Panc1 (cell line): ENCODE measurements at regions not wholly inside any gene's neighbourhood (a gene's known extent, or its start where the extent isn't known, plus 50 kb on each side); places are given as distances from the start of the nearest gene placed in this dataset.

Experiments
- ATAC-seq: fragments of 200-7000 bp; cut with Tn5 transposase; 2 replicates; pipeline ENCODE4 v1.9.1; 2020; ENCODE audit warnings: mild to moderate bottlenecking, moderate library complexity
- BruUV-seq: library from RNA; stranded (reverse); fragments of 400-500 nt; replicated peaks from 2 replicates; lab custom pipeline; 2021; lab: Mats Ljungman, UMichigan
- CTCF ChIA-PET: fragments of 300-600 bp; sonication (Branson Sonifier 250); formaldehyde crosslinking; loops from one replicate; lab custom pipeline; 2022; ENCODE audit warnings: antibody characterized with exemption; lab: Charles Lee
- POLR2A ChIA-PET: fragments of 300-600 bp; sonication (Branson Sonifier 250); formaldehyde crosslinking; loops from one replicate; lab custom pipeline; 2022; ENCODE audit warnings: antibody characterized with exemption; lab: Charles Lee
- DNase-seq: peaks from one replicate; pipeline ENCODE4 v3.0.0-alpha.2; 2010; ENCODE audit warnings: low read depth, low spot score
- H3K27ac ChIP-seq: 2 replicates; pipeline ENCODE4 v1.5.1; 2011; ENCODE audit warnings: mild to moderate bottlenecking, low read length, inconsistent platforms
- H3K27me3 ChIP-seq: fragments of 200-500 bp; sonication (Bioruptor generic); 2 replicates; pipeline ENCODE4 v1.6.0; 2014; ENCODE audit warnings: low read length, inconsistent platforms; ENCODE audit not compliant: control insufficient read depth, insufficient read depth
- H3K36me3 ChIP-seq: fragments of 200-500 bp; sonication (Bioruptor generic); 2 replicates; pipeline ENCODE4 v1.5.1; 2014; ENCODE audit warnings: inconsistent platforms, mild to moderate bottlenecking, low read length, moderate library complexity; ENCODE audit not compliant: control insufficient read depth, insufficient read depth
- H3K4me1 ChIP-seq: 2 replicates; pipeline ENCODE4 v1.5.1; 2011; ENCODE audit warnings: inconsistent platforms, mild to moderate bottlenecking, low read length, moderate library complexity; ENCODE audit not compliant: control insufficient read depth, insufficient read depth
- H3K4me3 ChIP-seq, 2 experiments: 2 replicates each; pipeline ENCODE4 v1.5.1; 2011 to 2012; ENCODE audit warnings: low read depth in 2 of 2, low read length in 2 of 2, mild to moderate bottlenecking in 2 of 2, inconsistent platforms in 1 of 2, moderate library complexity in 1 of 2
- H3K9me3 ChIP-seq: fragments of 200-500 bp; sonication (Bioruptor generic); 2 replicates; pipeline ENCODE4 v1.5.1; 2014; ENCODE audit warnings: low read depth, mild to moderate bottlenecking, inconsistent platforms, low read length, moderate library complexity; ENCODE audit not compliant: control insufficient read depth, insufficient read depth
- POLR2AphosphoS5 ChIP-seq: IDR thresholded peaks from 2 replicates; pipeline ENCODE4 v1.6.1; 2012; ENCODE audit warnings: mild to moderate bottlenecking, low read depth, low read length, moderate library complexity
- SIN3A ChIP-seq: IDR thresholded peaks from 2 replicates; pipeline ENCODE4 v1.6.1; 2012; ENCODE audit warnings: low read depth, mild to moderate bottlenecking, low read length, moderate library complexity, borderline replicate concordance; ENCODE audit not compliant: insufficient read depth
- TCF7L2 ChIP-seq: IDR thresholded peaks from 2 replicates; pipeline ENCODE4 v1.6.1; 2011; ENCODE audit warnings: mild to moderate bottlenecking, low read depth, low read length, inconsistent platforms
- in situ Hi-C: cut with HindIII; loops from 2 replicates; pipeline ENCODE4 v1.10.0; 2016; ENCODE audit warnings: low sequenced_read_pairs, low pct_unique_long_range_greater_than_20kb
- intact Hi-C: fragments of 100-400 bp; cut with micrococcal nuclease; formaldehyde crosslinking; loops from one replicate; pipeline ENCODE4 v1.10.0; 2022; ENCODE audit not compliant: unreplicated experiment
- TF ChIP-seq, protein P1 (sequence below): fragments of 450-650 bp; IDR thresholded peaks from 2 replicates; pipeline ENCODE4 v1.5.1; 2017; ENCODE audit warnings: mild to moderate bottlenecking
- TF ChIP-seq, protein P2 (sequence below), 2 experiments: IDR thresholded peaks; 2 replicates each; pipeline ENCODE4 v1.6.1; 2011 to 2012; ENCODE audit warnings: low read depth in 2 of 2, control low read depth in 1 of 2, low read length in 1 of 2, mild to moderate bottlenecking in 1 of 2, moderate library complexity in 1 of 2; ENCODE audit not compliant: insufficient read depth in 1 of 2

- H3K36me3 ChIP-seq, result no peaks in the 10 kb centered on the region
- H3K4me1 ChIP-seq, result 0 out of 2 replicates have a peak, but pooled peaks cover 7% of the 10 kb centered on the region
- ATAC-seq, result peak; percentile 90
- H3K27ac ChIP-seq, result peak overlapping the region; percentile 82
- POLR2A ChIA-PET, result no interaction called here
- peak; percentile 17 for DNase-seq
- in situ Hi-C loops, result no loop called here
- TF ChIP-seq, protein P1, sequence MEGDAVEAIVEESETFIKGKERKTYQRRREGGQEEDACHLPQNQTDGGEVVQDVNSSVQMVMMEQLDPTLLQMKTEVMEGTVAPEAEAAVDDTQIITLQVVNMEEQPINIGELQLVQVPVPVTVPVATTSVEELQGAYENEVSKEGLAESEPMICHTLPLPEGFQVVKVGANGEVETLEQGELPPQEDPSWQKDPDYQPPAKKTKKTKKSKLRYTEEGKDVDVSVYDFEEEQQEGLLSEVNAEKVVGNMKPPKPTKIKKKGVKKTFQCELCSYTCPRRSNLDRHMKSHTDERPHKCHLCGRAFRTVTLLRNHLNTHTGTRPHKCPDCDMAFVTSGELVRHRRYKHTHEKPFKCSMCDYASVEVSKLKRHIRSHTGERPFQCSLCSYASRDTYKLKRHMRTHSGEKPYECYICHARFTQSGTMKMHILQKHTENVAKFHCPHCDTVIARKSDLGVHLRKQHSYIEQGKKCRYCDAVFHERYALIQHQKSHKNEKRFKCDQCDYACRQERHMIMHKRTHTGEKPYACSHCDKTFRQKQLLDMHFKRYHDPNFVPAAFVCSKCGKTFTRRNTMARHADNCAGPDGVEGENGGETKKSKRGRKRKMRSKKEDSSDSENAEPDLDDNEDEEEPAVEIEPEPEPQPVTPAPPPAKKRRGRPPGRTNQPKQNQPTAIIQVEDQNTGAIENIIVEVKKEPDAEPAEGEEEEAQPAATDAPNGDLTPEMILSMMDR, result no peak
- TF ChIP-seq SIN3A (no peak), TCF7L2 (no peak), POLR2AphosphoS5 (peak; percentile 55; the same call in 1 of the 2 replicates)
- TF ChIP-seq, protein P2, sequence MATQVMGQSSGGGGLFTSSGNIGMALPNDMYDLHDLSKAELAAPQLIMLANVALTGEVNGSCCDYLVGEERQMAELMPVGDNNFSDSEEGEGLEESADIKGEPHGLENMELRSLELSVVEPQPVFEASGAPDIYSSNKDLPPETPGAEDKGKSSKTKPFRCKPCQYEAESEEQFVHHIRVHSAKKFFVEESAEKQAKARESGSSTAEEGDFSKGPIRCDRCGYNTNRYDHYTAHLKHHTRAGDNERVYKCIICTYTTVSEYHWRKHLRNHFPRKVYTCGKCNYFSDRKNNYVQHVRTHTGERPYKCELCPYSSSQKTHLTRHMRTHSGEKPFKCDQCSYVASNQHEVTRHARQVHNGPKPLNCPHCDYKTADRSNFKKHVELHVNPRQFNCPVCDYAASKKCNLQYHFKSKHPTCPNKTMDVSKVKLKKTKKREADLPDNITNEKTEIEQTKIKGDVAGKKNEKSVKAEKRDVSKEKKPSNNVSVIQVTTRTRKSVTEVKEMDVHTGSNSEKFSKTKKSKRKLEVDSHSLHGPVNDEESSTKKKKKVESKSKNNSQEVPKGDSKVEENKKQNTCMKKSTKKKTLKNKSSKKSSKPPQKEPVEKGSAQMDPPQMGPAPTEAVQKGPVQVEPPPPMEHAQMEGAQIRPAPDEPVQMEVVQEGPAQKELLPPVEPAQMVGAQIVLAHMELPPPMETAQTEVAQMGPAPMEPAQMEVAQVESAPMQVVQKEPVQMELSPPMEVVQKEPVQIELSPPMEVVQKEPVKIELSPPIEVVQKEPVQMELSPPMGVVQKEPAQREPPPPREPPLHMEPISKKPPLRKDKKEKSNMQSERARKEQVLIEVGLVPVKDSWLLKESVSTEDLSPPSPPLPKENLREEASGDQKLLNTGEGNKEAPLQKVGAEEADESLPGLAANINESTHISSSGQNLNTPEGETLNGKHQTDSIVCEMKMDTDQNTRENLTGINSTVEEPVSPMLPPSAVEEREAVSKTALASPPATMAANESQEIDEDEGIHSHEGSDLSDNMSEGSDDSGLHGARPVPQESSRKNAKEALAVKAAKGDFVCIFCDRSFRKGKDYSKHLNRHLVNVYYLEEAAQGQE (IDR thresholded peaks at IDR 0.05; ENCODE audit: insufficient read depth in 1 of 2, low read depth in 2 of 2, low read length in 1 of 2), result no peak
- BruUV-seq, result no TSS peak
- CTCF ChIA-PET, result no interaction called here
- intact Hi-C loops, result no loop called here
- H3K4me3 ChIP-seq, result peak overlapping the region; percentile 68 to 77
- H3K9me3 ChIP-seq, result no peaks in the 10 kb centered on the region
- H3K27me3 ChIP-seq, result no peaks in the 10 kb centered on the region
These were observed 162.9 kb downstream of the ZNF33B start for GRCh38 chr10:42475168-42476098.

- no peak for ATAC-seq
- CTCF ChIA-PET, result no interaction called here
- Histone ChIP-seq H3K4me1 (no peaks in the 10 kb centered on the region), H3K9me3 (no peaks in the 10 kb centered on the region), H3K27ac (no peak overlapping the region), H3K27me3 (no peaks in the 10 kb centered on the region), H3K4me3 (no peak overlapping the region), H3K36me3 (no peaks in the 10 kb centered on the region)
- POLR2A ChIA-PET, result no interaction called here
- no TSS peak for BruUV-seq
- in situ Hi-C loops (no loop called here), intact Hi-C loops (no loop called here)
- DNase-seq, result no peak
- TF ChIP-seq POLR2AphosphoS5, result no peak
- TF ChIP-seq TCF7L2, result no peak
- TF ChIP-seq, protein P2 (IDR thresholded peaks at IDR 0.05; ENCODE audit: insufficient read depth in 1 of 2, low read depth in 2 of 2, low read length in 1 of 2), result no peak
- TF ChIP-seq, protein P1, result no peak
- no peak for TF ChIP-seq SIN3A
These were observed 184.1 kb downstream of the ZNF33B start for GRCh38 chr10:42454313-42454712.
